Kidney epithelial cell (primary cell): ENCODE measurements at regions not wholly inside any gene's neighbourhood (a gene's known extent, or its start where the extent isn't known, plus 50 kb on each side); places are given as distances from the start of the nearest gene placed in this dataset.

Source experiments
- DNase-seq: peaks from one replicate; pipeline ENCODE4 v3.0.0-alpha.2; 2010; ENCODE audit warnings: low read depth
- H3K27me3 ChIP-seq: 2 replicates; pipeline ENCODE4 v1.6.0; 2011; ENCODE audit warnings: low read length; ENCODE audit not compliant: control insufficient read depth, insufficient read depth
- H3K36me3 ChIP-seq: 2 replicates; pipeline ENCODE4 v1.5.1; 2011; ENCODE audit warnings: low read length; ENCODE audit not compliant: control insufficient read depth, insufficient read depth
- H3K4me3 ChIP-seq: 2 replicates; pipeline ENCODE4 v1.5.1; 2011; ENCODE audit warnings: low read depth, mild to moderate bottlenecking, control low read depth, low read length
- TF ChIP-seq, protein P1 (sequence below): IDR thresholded peaks from 2 replicates; pipeline ENCODE4 v1.5.1; 2011; ENCODE audit warnings: mild to moderate bottlenecking, moderate library complexity, low read length, control low read depth, inconsistent platforms; ENCODE audit not compliant: insufficient read depth, poor library complexity, severe bottlenecking

DNA sequence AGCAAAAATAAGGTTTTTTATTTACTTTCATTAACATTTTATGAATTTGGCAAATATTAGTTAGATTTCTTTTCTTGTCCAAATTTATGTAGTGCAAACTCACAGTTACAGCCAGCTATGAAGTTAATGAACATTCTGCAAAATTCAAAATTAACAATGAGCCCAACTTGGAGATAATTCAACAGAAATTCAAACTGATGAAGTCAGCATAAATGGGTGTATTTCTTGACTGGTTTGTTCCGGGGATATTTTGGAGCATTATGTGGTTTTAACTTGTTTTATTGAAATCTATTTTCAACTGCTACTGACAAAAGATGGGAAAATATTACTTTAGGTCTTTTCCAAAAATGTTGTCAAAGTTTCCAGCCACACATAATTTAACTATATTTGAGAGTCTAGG, 807.9 kb downstream of the CDH8 start:
- no peak overlapping the region for H3K4me3 ChIP-seq
- no peaks in the 10 kb centered on the region for H3K36me3 ChIP-seq
- TF ChIP-seq, protein P1, sequence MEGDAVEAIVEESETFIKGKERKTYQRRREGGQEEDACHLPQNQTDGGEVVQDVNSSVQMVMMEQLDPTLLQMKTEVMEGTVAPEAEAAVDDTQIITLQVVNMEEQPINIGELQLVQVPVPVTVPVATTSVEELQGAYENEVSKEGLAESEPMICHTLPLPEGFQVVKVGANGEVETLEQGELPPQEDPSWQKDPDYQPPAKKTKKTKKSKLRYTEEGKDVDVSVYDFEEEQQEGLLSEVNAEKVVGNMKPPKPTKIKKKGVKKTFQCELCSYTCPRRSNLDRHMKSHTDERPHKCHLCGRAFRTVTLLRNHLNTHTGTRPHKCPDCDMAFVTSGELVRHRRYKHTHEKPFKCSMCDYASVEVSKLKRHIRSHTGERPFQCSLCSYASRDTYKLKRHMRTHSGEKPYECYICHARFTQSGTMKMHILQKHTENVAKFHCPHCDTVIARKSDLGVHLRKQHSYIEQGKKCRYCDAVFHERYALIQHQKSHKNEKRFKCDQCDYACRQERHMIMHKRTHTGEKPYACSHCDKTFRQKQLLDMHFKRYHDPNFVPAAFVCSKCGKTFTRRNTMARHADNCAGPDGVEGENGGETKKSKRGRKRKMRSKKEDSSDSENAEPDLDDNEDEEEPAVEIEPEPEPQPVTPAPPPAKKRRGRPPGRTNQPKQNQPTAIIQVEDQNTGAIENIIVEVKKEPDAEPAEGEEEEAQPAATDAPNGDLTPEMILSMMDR: no peak
- DNase-seq: no peak
- H3K27me3 ChIP-seq: no peaks in the 10 kb centered on the region

DNA sequence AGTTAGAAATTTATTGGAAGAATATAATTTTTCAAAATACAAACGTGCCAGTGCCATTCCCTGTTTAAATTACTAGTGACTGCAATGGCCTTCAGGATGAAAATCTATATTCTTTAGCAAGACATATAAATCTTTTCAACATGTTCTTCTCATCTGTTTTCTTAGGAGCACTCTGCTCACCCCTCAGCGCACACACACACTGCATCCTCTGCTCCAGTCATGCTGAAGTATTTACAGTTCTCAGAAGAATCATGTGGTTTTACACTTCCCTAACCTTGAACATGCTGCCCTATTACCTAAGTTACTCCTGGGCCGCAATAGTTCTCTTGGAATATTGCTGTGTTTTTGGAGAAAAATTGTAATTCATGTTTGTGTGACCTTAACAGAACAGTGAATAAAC, 820.6 kb downstream of the CDH8 start:
- H3K4me3 ChIP-seq: no peak overlapping the region
- no peak for DNase-seq
- H3K27me3 ChIP-seq: no peaks in the 10 kb centered on the region
- TF ChIP-seq, protein P1: no peak
- no peaks in the 10 kb centered on the region for H3K36me3 ChIP-seq

DNA sequence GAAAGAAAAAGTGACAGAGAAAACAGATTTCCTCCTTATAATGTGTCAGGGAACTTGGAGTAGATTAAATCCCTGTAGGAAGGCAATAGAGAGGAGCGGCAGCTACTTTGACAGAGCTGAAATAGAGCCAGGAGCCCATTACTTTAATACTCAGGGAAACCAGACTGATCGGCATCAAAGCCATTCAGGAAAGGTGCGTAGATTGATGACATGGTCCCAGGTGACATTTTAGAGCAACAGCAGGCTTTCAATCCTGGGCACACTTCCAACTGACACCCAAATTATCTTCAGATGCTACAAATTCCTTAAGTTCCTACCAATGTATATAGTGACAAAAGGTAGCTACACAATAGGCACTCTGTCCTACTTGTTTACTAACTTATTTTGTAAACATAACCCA, 821.5 kb downstream of the CDH8 start:
- TF ChIP-seq, protein P1: no peak
- no peaks in the 10 kb centered on the region for H3K36me3 ChIP-seq
- H3K27me3 ChIP-seq: no peaks in the 10 kb centered on the region
- no peak for DNase-seq
- no peak overlapping the region for H3K4me3 ChIP-seq

DNA sequence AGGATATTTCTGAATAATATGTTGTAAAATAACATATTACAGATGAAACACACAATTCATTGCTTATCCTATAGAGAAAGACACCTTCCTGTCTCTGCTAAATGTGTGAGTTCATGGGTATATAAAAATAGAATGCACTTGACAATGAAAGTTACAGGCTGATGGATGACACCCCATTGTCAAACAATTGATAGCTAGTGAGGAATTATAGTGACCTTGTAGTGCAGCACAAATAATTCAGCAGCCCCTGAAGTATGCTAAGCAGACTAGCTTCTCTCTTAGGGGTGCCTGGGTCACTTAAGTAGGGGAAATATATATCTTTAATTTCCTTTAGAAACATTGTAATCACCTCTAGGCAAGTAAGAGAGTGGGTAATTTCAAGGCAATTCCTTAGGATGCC, 826.2 kb downstream of the CDH8 start:
- H3K4me3 ChIP-seq: no peak overlapping the region
- TF ChIP-seq, protein P1: no peak
- H3K27me3 ChIP-seq: no peaks in the 10 kb centered on the region
- no peak for DNase-seq
- no peaks in the 10 kb centered on the region for H3K36me3 ChIP-seq

DNA sequence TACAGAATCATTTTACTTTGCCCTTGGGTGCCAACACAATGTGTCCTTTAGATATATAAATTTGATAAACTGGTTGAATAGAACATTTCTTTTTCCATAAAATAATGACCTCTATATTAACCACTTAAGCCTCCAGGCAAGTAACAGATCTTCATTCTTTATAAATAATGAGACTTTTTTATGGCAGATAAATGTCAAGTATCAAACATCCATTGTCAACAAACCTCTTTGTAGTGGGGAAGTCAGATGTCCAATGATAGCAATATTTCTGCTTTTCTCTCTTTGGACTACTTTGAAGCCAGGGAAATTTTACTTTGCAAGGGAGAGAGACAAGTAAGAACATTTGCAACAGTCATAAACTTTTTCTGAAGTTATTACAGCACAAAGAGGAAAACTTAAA, 841.2 kb downstream of the CDH8 start:
- no peak for DNase-seq
- TF ChIP-seq, protein P1: no peak
- Histone ChIP-seq H3K4me3 (no peak overlapping the region), H3K36me3 (no peaks in the 10 kb centered on the region), H3K27me3 (no peaks in the 10 kb centered on the region)

DNA sequence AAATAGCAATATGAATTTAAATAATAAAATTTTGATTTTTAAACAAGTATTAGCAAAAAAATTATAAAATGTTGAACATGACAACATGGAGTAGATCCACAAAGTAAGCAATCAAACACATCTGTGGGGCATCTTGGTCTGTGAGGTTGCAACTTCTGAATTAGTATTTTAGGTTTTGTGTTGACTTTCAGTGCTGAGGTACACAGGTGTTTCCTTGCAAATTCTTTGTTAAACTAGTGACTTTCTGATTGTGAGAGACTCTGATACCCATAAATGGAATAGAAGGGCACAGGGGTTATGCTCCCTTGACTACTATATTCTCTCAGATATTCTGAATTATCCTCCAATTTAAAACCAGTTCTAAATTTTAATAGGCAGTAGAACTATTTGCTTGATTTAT, 841.7 kb downstream of the CDH8 start:
- TF ChIP-seq, protein P1: no peak
- H3K4me3 ChIP-seq: no peak overlapping the region
- H3K27me3 ChIP-seq: no peaks in the 10 kb centered on the region
- DNase-seq: no peak
- no peaks in the 10 kb centered on the region for H3K36me3 ChIP-seq
